CD14-positive monocyte (primary cell): ENCODE measurements at regions not wholly inside any gene's neighbourhood (a gene's known extent, or its start where the extent isn't known, plus 50 kb on each side); places are given as distances from the start of the nearest gene placed in this dataset.

Experiments used
- DNase-seq, 3 donors: peaks; one replicate each; pipeline ENCODE4 v3.0.0-alpha.2; 2011 to 2022
- H2AFZ ChIP-seq: 2 replicates; pipeline ENCODE4 v1.6.0; 2012; ENCODE audit warnings: mild to moderate bottlenecking, low read depth, low read length, inconsistent platforms; ENCODE audit not compliant: insufficient read depth, poor library complexity, severe bottlenecking
- H3K27ac ChIP-seq, 2 donors: 1 replicate in 1 of 2; 2 replicates in 1 of 2; pipeline ENCODE4 v1.5.1; 2012 to 2013; ENCODE audit warnings: low read length in 2 of 2, control low read depth in 1 of 2, inconsistent platforms in 1 of 2, low read depth in 1 of 2, mild to moderate bottlenecking in 1 of 2
- H3K27me3 ChIP-seq, 2 donors: one replicate each; pipeline versions ENCODE4 v1.6.0 to v1.6.1; 2011 to 2013; ENCODE audit warnings: low read length in 2 of 2; ENCODE audit not compliant: control insufficient read depth in 2 of 2, insufficient read depth in 2 of 2
- H3K36me3 ChIP-seq, 2 donors: replicated peaks in 1 of 2; 1 replicate in 1 of 2; 2 replicates in 1 of 2; pipeline versions ENCODE4 v1.5.1 to v1.6.1; 2012 to 2013; ENCODE audit warnings: low read length in 2 of 2, control low read depth in 1 of 2, inconsistent platforms in 1 of 2, mild to moderate bottlenecking in 1 of 2; ENCODE audit not compliant: insufficient read depth in 2 of 2, control insufficient read depth in 1 of 2
- H3K4me1 ChIP-seq, 2 donors: 1 replicate in 1 of 2; 2 replicates in 1 of 2; pipeline versions ENCODE4 v1.5.1 to v1.6.1; 2012 to 2013; ENCODE audit warnings: low read length in 2 of 2, control low read depth in 1 of 2, inconsistent platforms in 1 of 2, mild to moderate bottlenecking in 1 of 2, moderate library complexity in 1 of 2; ENCODE audit not compliant: insufficient read depth in 2 of 2, control insufficient read depth in 1 of 2
- H3K4me2 ChIP-seq: replicated peaks from 2 replicates; pipeline ENCODE3; 2012; ENCODE audit warnings: low read length, moderate library complexity, mild to moderate bottlenecking; ENCODE audit not compliant: poor library complexity, severe bottlenecking; ENCODE audit errors: extremely low read depth
- H3K4me3 ChIP-seq, 3 experiments: fragments of 200-600 bp in 1 of 3; sonication (generic) in 1 of 3; replicated peaks in 1 of 3; 1 replicate in 2 of 3; 2 replicates in 1 of 3; pipeline ENCODE4 v1.5.1; 2011 to 2013; ENCODE audit warnings: low read length in 3 of 3, mild to moderate bottlenecking in 3 of 3, control low read depth in 2 of 3, low read depth in 2 of 3, inconsistent platforms in 1 of 3, moderate library complexity in 1 of 3
- H3K79me2 ChIP-seq: 2 replicates; pipeline ENCODE4 v1.6.0; 2012; ENCODE audit warnings: mild to moderate bottlenecking, control low read depth, inconsistent platforms, low read length, moderate library complexity; ENCODE audit not compliant: insufficient read depth
- H3K9ac ChIP-seq: 2 replicates; pipeline ENCODE4 v1.6.0; 2017; ENCODE audit warnings: low read length, mild to moderate bottlenecking; ENCODE audit not compliant: insufficient read depth, poor library complexity, severe bottlenecking
- H3K9me3 ChIP-seq, 2 donors: replicated peaks in 1 of 2; 1 replicate in 1 of 2; 2 replicates in 1 of 2; pipeline versions ENCODE4 v1.5.1 to v1.6.1; 2012 to 2013; ENCODE audit warnings: low read length in 2 of 2, control low read depth in 1 of 2; ENCODE audit not compliant: control insufficient read depth in 1 of 2, insufficient read depth in 1 of 2
- H4K20me1 ChIP-seq: 2 replicates; pipeline ENCODE4 v1.6.0; 2012; ENCODE audit warnings: mild to moderate bottlenecking, low read length, control low read depth, moderate library complexity; ENCODE audit not compliant: insufficient read depth
- H3K27ac Mint-ChIP-seq, 7 donors: one replicate each; pipeline ENCODE4 v1.8.0; 2020; ENCODE audit warnings: mild to moderate bottlenecking in 7 of 7, mixed read lengths in 7 of 7, moderate library complexity in 6 of 7, inconsistent platforms in 2 of 7
- H3K27me3 Mint-ChIP-seq, 3 donors: one replicate each; pipeline ENCODE4 v1.8.0; 2021 to 2022; ENCODE audit warnings: low read depth in 3 of 3, mild to moderate bottlenecking in 3 of 3, mixed read lengths in 3 of 3, moderate library complexity in 3 of 3, inconsistent platforms in 1 of 3
- H3K36me3 Mint-ChIP-seq, 2 donors: one replicate each; pipeline ENCODE4 v1.8.0; 2020; ENCODE audit warnings: mixed read lengths in 2 of 2, inconsistent platforms in 1 of 2, mild to moderate bottlenecking in 1 of 2
- H3K4me1 Mint-ChIP-seq: one replicate; pipeline ENCODE4 v1.8.0; 2020; ENCODE audit warnings: mild to moderate bottlenecking, mixed read lengths
- H3K4me3 Mint-ChIP-seq, 2 donors: one replicate each; pipeline ENCODE4 v1.8.0; 2020; ENCODE audit warnings: mild to moderate bottlenecking in 2 of 2, mixed read lengths in 2 of 2, moderate library complexity in 1 of 2
- H3K9me3 Mint-ChIP-seq, 7 donors: one replicate each; pipeline ENCODE4 v1.8.0; 2020 to 2022; ENCODE audit warnings: mixed read lengths in 7 of 7, mild to moderate bottlenecking in 6 of 7, moderate library complexity in 6 of 7, inconsistent platforms in 2 of 7
- CTCF ChIP-seq: fragments of 200-600 bp; IDR thresholded peaks from one replicate; pipeline ENCODE4 v1.8.0; 2022; ENCODE audit warnings: antibody characterized with exemption, mild to moderate bottlenecking
- WGBS: methylation state at CpG from one replicate; pipeline ENCODE4 v1.1.5; 2013; ENCODE audit warnings: missing lambda C conversion rate; ENCODE audit not compliant: insufficient coverage; 5-methylcytosine and 5-hydroxymethylcytosine counted together
- intact Hi-C, 2 donors: fragments of 100-400 bp; cut with micrococcal nuclease; formaldehyde crosslinking; loops; one replicate each; pipeline versions ENCODE4 v1.15.0 to v1.15.1; 2023

- Histone ChIP-seq H3K9me3 (no peaks in the 10 kb centered on the region), H3K4me2 (no peak overlapping the region), H4K20me1 (no peaks in the 10 kb centered on the region), H3K9ac (no peak overlapping the region), H3K4me3 (no peak overlapping the region), H3K36me3 (no peaks in the 10 kb centered on the region), H3K27me3 (no peaks in the 10 kb centered on the region), H3K4me1 (no peaks in the 10 kb centered on the region), H3K79me2 (no peaks in the 10 kb centered on the region), H2AFZ (no peak overlapping the region), H3K27ac (no peak overlapping the region)
- H3K36me3 Mint-ChIP-seq, result no peaks in the 10 kb centered on the region
- no peak for TF ChIP-seq CTCF
- no peaks in the 10 kb centered on the region for H3K9me3 Mint-ChIP-seq
- WGBS, result 100% methylated on average over 6 of the region's 10 CpGs
- no peak overlapping the region for H3K4me3 Mint-ChIP-seq
- intact Hi-C loops, result no loop called here
- peaks cover 2 to 8% (median 4%) of the 10 kb centered on the region in 3 donors for H3K27me3 Mint-ChIP-seq
- no peak for DNase-seq
- no peaks in the 10 kb centered on the region for H3K4me1 Mint-ChIP-seq
- no peak overlapping the region for H3K27ac Mint-ChIP-seq
Measured at GRCh38 chr7:26490640-26491624, 199.3 kb downstream of the SNX10 start.

GRCh38 chr7:26492816-26493215, 201.2 kb downstream of the SNX10 start:
- no peaks in the 10 kb centered on the region for H4K20me1 ChIP-seq
- no peaks in the 10 kb centered on the region for H3K9me3 Mint-ChIP-seq
- no peaks in the 10 kb centered on the region for H3K9me3 ChIP-seq
- H3K36me3 Mint-ChIP-seq, result no peaks in the 10 kb centered on the region
- intact Hi-C loops, result no loop called here
- no peak overlapping the region for H3K27ac Mint-ChIP-seq
- no peak overlapping the region for H3K27ac ChIP-seq
- H3K4me2 ChIP-seq, result no peak overlapping the region
- no peak overlapping the region for H3K4me3 Mint-ChIP-seq
- H3K4me1 ChIP-seq, result no peaks in the 10 kb centered on the region
- 90% methylated on average over 4 of the region's 4 CpGs for WGBS
- H3K9ac ChIP-seq, result no peak overlapping the region
- H3K36me3 ChIP-seq, result no peaks in the 10 kb centered on the region
- DNase-seq, result no peak
- H3K27me3 Mint-ChIP-seq, result peaks cover 2 to 8% (median 4%) of the 10 kb centered on the region in 3 donors
- no peak for TF ChIP-seq CTCF
- no peaks in the 10 kb centered on the region for H3K4me1 Mint-ChIP-seq
- H3K27me3 ChIP-seq, result no peaks in the 10 kb centered on the region
- H2AFZ ChIP-seq, result no peak overlapping the region
- H3K4me3 ChIP-seq, result no peak overlapping the region
- no peaks in the 10 kb centered on the region for H3K79me2 ChIP-seq
